Cardiac fibroblast (primary cell): ENCODE measurements at regions not wholly inside any gene's neighbourhood (a gene's known extent, or its start where the extent isn't known, plus 50 kb on each side); places are given as distances from the start of the nearest gene placed in this dataset.

Source experiments
- DNase-seq, 2 donors: peaks; one replicate each; pipeline versions ENCODE4 v3.0.0 to v3.0.0-alpha.2; 2010; ENCODE audit warnings: low read depth in 2 of 2
- H3K4me3 ChIP-seq, 2 donors: replicated peaks in 1 of 2; 1 replicate in 1 of 2; 2 replicates in 1 of 2; pipeline ENCODE4 v1.5.1; 2011; ENCODE audit warnings: low read depth in 2 of 2, low read length in 2 of 2, mild to moderate bottlenecking in 2 of 2, moderate library complexity in 1 of 2
- CTCF ChIP-seq: IDR thresholded peaks from one replicate; pipeline ENCODE4 v1.5.1; 2011; ENCODE audit warnings: low read depth, mild to moderate bottlenecking, low read length, inconsistent platforms

GRCh38 chr1:4395158-4395557, 259.3 kb upstream of the AJAP1 start:
- no peak for DNase-seq
- TF ChIP-seq CTCF = no peak
- H3K4me3 ChIP-seq = no peak overlapping the region

GRCh38 chr1:4395676-4396075, 258.7 kb upstream of the AJAP1 start:
- H3K4me3 ChIP-seq = no peak overlapping the region
- no peak for DNase-seq
- TF ChIP-seq CTCF = no peak

GRCh38 chr1:4396551-4396950, 257.9 kb upstream of the AJAP1 start:
- TF ChIP-seq CTCF = no peak
- DNase-seq = no peak
- no peak overlapping the region for H3K4me3 ChIP-seq

- no peak for TF ChIP-seq CTCF
- DNase-seq = no peak
- no peak overlapping the region for H3K4me3 ChIP-seq
These were observed 257.2 kb upstream of the AJAP1 start for GRCh38 chr1:4397196-4397595.

- no peak overlapping the region for H3K4me3 ChIP-seq
- no peak for DNase-seq
These were observed 252.4 kb upstream of the AJAP1 start for GRCh38 chr1:4402032-4402431.

GRCh38 chr1:4404854-4405590, 249.4 kb upstream of the AJAP1 start:
- no peak overlapping the region for H3K4me3 ChIP-seq
- no peak for TF ChIP-seq CTCF
- DNase-seq = no peak

More at GRCh38 chr1:4402032-4402431, 252.4 kb upstream of the AJAP1 start:
- no peak for TF ChIP-seq CTCF

GRCh38 chr1:4407851-4408250, 246.6 kb upstream of the AJAP1 start:
- H3K4me3 ChIP-seq = no peak overlapping the region
- no peak for DNase-seq
- TF ChIP-seq CTCF = no peak
